GM18520 (cell line): ENCODE measurements at regions not wholly inside any gene's neighbourhood (a gene's known extent, or its start where the extent isn't known, plus 50 kb on each side); places are given as distances from the start of the nearest gene placed in this dataset.
"Not testable (repeated sequence)": the region's sequence is repeated elsewhere in the genome, so short reads cannot be mapped to it uniquely, and the experiment has no call there.

Experiments
- ATAC-seq: cut with Tn5 transposase; IDR thresholded peaks from one replicate; pipeline ENCODE4 v1.9.1; 2021; ENCODE audit not compliant: unreplicated experiment

DNA sequence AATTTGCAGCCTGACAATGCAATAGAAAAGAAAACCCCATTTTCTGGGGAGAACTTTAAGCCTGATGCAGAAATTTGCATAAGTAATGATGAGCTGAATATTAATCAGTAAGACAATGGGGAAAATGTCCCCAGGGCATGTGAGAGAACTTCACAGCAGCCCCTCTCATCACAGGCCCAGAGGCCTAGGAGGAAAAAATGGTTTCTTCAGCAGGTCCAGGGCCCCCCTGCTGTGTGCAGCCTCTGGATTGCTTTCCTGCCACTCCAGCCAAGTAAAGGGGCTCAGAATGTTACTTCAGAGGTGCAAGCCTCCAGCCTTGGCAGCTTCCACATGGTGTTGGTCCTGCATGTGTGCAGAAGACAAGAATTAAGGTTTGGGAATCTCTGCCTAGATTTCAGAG, 900.3 kb upstream of the ROBO1 start:
- no peak for ATAC-seq

DNA sequence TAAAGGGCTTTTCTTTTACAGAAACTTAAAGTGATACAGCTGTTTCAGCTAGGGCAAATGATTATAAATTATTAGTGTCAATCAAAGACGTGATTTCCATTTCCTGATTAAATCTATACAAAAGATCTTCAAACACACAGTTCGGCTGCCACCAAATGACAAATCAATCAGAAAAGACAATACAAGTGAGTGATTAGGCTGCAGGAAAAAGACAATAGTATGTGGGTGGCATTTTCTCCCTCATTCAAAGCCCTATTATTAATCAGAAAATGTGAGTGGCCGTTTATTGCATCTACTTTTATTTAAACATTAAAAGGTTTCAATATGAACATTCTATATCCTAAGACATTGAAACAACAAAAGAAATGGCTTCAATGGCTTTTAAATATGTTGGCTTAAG, 895.6 kb upstream of the ROBO1 start:
- no peak for ATAC-seq

DNA sequence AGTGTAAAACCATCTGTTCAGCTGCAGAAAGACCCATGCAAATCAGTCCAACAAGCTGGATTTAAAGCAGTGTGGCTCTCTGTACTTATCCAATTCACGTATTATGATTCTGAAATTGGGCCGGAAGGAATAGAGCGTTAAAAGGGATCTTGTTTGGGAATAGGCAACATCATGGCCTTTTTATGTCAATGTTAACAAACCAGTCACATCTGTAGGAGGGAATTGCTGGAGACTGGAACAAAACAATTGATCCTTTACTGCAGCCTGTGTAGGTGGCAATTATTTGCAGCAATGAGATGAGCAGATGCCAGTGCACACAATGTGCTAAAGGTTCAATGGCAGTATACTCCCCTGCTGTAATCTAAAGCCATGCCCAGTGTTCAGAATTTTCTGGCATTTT, 887.4 kb upstream of the ROBO1 start:
- no peak for ATAC-seq

GRCh38 chr3:80649170-80649569, 881.4 kb upstream of the ROBO1 start:
- ATAC-seq, result no peak

- ATAC-seq, result no peak
Observed at GRCh38 chr3:80643421-80643820, 875.6 kb upstream of the ROBO1 start.

- no peak for ATAC-seq
Observed at GRCh38 chr3:80618295-80619256, 850.8 kb upstream of the ROBO1 start.

GRCh38 chr3:80612366-80612765, 844.6 kb upstream of the ROBO1 start:
- ATAC-seq, result no peak

- ATAC-seq, result not testable (repeated sequence)
Observed at GRCh38 chr3:80608072-80608471, 840.3 kb upstream of the ROBO1 start.

DNA sequence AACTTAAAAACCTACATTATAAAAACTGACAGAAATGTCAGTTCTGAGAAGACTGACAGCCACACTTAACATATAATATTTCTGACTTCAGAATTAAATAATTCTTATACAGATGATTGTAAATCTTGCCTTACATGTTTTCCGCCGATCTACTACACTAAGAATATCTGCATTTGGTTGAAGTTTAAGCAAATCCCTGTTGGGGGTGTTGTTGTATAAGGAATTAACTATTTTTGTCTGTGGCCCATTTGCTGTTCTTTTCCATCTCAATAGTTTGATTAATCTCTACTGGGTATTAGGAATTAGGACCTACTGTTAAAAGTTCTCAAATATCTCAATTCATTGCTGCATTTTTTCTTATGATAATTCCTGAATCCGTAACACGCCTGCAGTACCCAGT, 838.3 kb upstream of the ROBO1 start:
- no peak for ATAC-seq

DNA sequence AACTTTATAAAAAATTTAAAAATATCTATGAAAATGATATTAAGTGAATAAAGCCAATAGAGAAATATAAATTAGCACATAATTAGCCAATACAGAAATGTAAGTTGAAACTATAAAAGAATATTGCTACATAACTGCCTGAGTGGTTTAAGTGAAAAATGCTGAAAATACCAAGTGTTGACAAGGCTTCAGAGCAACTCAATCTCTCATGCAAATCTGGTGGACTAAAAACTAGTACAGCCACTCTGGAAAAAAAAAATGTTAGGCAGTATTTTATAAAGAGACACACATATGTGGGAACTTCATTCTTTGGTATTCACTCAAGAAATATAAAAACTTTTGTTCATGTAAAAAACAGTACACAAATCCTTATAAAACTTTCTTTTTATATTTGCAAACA, 833.7 kb upstream of the ROBO1 start:
- ATAC-seq, result no peak

DNA sequence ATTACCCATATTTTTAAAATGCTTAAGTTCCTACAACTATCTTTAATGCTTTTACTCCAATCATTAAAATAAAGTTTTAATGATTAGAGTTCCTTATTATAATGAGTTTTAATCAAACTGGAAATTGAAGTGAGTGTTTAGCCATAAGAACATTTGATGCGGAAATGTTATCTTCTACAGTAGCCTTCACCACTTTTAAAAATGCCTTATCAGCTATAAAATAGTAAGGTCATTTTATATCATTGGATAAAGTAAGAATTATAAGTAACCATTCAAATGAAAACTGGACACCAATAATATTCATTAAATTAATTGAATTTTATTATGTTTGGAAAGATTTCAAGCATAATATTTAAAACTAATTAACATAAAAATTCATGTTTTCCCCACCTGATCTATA, 825.0 kb upstream of the ROBO1 start:
- ATAC-seq, result no peak

- ATAC-seq, result no peak
Observed at GRCh38 chr3:80586338-80586737, 818.5 kb upstream of the ROBO1 start.

GRCh38 chr3:80580146-80580545, 812.3 kb upstream of the ROBO1 start:
- no peak for ATAC-seq

DNA sequence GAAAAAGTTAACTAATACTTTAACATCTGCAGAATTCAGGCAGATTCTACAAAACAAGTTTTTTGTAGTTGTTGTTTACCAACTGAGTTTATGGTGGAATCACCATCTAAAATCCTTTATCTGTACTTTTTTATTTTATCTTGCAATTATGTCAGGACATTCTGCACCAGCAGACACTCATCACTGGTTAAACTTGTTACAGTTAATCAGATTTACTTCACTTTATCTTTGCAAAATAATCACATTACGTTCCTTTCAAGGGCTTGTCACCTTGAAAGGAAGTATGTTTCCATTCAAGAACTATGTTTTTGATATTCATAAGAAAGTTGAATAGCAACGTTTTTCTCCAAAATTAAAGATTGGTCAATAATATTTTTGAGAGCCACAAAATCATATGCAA, 796.6 kb upstream of the ROBO1 start:
- ATAC-seq, result no peak

DNA sequence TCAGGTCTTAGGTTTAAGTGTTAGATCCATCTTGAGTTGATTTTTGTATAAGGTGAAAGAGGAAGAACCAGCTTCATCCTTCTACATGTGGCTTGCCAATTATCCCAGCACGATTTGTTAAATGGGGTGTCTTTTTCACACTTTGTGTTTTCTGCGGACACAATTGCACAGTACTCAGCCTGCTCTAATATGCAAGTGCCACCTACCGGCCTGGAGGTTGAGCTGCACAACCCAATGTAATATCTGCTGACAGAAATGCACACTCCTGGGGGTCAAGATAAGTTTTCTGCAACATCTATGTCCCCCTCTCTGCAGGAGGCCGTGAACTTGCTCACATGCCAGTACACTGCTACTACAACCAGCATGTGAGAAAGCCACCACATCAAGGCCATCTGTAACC, 791.9 kb upstream of the ROBO1 start:
- no peak for ATAC-seq

DNA sequence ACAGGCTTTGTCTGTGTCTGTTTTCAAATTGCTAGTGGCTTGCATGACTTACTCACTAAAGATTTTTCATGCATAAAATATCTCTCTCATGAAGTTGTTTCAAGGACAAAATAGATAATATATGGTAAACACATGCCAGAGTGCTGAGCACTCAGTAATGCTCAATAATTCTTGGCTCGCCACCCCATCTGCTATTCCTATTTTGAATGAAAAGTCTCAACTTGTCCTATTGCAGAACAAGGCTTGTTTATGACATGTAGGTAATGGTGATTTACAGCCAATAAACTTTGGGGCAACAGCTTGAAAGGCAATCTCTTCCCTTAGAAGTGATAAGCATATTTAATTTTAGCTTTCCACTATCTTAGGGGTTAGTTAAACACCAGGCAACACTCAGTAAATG, 789.0 kb upstream of the ROBO1 start:
- no peak for ATAC-seq

GRCh38 chr3:80554304-80554703, 786.5 kb upstream of the ROBO1 start:
- no peak for ATAC-seq

GRCh38 chr3:80553211-80553610, 785.4 kb upstream of the ROBO1 start:
- no peak for ATAC-seq

- ATAC-seq, result no peak
Observed at GRCh38 chr3:80550174-80550573, 782.4 kb upstream of the ROBO1 start.

DNA sequence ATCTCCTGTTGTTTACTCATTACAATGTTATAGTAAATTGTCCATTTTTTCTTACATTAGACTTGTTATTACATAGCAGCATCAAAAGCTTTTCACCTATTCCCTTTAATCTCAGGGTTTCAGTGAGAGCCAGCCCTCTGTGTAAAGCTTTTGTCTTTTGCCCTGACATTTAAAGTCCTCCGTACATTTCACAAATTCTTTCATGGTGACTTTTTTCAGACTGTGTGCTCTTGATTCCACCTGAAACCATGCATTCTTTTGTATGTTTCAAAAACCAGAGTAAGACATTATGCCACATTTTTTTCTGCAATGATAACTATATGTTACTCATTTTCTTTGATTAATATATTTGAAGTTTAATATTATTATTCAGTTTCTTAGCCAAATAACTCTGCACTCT, 781.4 kb upstream of the ROBO1 start:
- no peak for ATAC-seq

DNA sequence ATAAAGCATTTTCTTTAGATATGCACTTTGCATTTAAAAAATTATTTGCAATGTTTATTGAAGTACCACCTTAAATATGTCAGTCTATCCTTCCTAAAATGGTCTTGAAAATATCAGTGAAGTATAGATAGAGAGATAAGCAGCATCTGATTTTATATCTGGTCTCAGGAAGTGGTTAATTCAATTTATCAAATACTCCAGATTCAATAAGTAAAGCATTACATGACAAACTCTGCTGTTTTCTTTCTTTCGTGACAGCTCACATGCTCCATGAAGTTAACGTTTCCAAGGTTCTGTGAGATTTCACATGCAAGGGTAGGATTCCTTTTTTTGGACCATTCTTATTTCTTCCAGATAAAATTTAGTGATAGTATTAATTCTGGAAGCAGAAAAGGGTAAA, 775.4 kb upstream of the ROBO1 start:
- ATAC-seq, result no peak

DNA sequence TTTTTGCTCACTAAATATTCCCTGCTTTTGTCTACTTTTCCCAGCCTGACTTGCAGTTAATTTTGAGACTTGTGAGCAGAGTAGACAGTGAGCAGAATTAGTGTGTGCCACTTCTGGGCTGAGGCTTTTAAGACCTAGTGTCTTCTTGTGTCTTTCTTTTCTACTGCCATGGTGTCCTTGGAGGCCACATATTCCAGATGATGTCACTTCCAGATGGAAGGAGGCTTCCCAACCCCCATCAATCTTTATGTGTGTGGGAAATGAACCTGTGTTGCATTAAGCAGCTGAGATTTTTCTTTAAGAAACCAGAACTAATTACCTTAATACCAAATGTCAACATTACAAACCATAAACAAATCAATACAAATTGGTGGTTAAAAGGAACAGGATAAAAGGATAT, 774.7 kb upstream of the ROBO1 start:
- no peak for ATAC-seq

DNA sequence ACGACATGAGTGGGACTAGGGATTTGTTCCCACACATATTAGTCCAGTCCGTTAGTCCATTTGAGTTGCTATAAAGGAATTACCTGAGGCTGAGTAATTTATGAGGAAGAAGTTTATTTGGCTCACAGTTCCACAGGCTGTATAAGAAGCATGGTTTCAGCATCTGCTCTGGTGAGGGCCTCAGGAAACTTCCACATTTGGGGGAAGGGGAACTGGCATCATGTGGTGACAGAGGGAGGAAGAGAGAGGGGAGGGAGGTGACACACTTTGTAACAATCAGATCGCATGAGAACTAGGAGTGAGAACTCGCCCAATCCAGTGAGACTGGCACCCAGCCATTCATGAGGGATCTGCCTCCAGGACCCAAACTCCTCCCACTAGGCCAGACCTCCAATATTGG, 769.9 kb upstream of the ROBO1 start:
- ATAC-seq, result no peak
